OCI-LY1 (cell line): ENCODE measurements at regions not wholly inside any gene's neighbourhood (a gene's known extent, or its start where the extent isn't known, plus 50 kb on each side); places are given as distances from the start of the nearest gene placed in this dataset.

Experiments used
- H2AFZ ChIP-seq: fragments of 200-600 bp; sonication (generic), shearing (Covaris generic); 2 replicates; pipeline ENCODE4 v1.6.0; 2014; ENCODE audit warnings: antibody characterized with exemption, mild to moderate bottlenecking, low read length
- H3F3A ChIP-seq: fragments of 200-600 bp; sonication (generic), shearing (Covaris generic); 2 replicates; pipeline ENCODE4 v1.6.0; 2014; ENCODE audit warnings: mild to moderate bottlenecking, antibody characterized with exemption, low read length, moderate library complexity; ENCODE audit not compliant: insufficient read depth
- H3K27ac ChIP-seq: fragments of 200-600 bp; sonication (generic); 2 replicates; pipeline ENCODE4 v1.5.1; 2014; ENCODE audit warnings: low read length, mixed run types, mild to moderate bottlenecking, low read depth; ENCODE audit not compliant: poor library complexity, severe bottlenecking
- H3K27me3 ChIP-seq: fragments of 200-600 bp; sonication (generic); 2 replicates; pipeline ENCODE4 v1.6.0; 2014; ENCODE audit warnings: antibody characterized with exemption, mild to moderate bottlenecking, low read length, moderate library complexity; ENCODE audit not compliant: insufficient read depth
- H3K36me3 ChIP-seq: fragments of 200-600 bp; sonication (generic); 2 replicates; pipeline ENCODE4 v1.6.1; 2014; ENCODE audit warnings: mild to moderate bottlenecking, antibody characterized with exemption, low read length, moderate library complexity, mixed read lengths; ENCODE audit not compliant: insufficient read depth
- H3K4me1 ChIP-seq: fragments of 200-600 bp; sonication (generic); 2 replicates; pipeline ENCODE4 v1.5.1; 2014; ENCODE audit warnings: mild to moderate bottlenecking, low read length, moderate library complexity; ENCODE audit not compliant: insufficient read depth, severe bottlenecking
- H3K4me2 ChIP-seq: fragments of 200-600 bp; sonication (generic), shearing (Covaris generic); 2 replicates; pipeline ENCODE4 v1.6.1; 2014; ENCODE audit warnings: low read length
- H3K4me3 ChIP-seq: fragments of 200-600 bp; sonication (generic); 2 replicates; pipeline ENCODE4 v1.5.1; 2014; ENCODE audit warnings: low read length, low read depth, mild to moderate bottlenecking, mixed read lengths; ENCODE audit not compliant: poor library complexity, severe bottlenecking
- H3K79me2 ChIP-seq: fragments of 200-600 bp; shearing (Covaris generic); 2 replicates; pipeline ENCODE4 v1.6.1; 2016; ENCODE audit warnings: mixed run types, low read length, mixed read lengths; ENCODE audit not compliant: insufficient read depth
- H3K9ac ChIP-seq: fragments of 200-600 bp; sonication (generic), shearing (Covaris generic); 2 replicates; pipeline ENCODE4 v1.6.1; 2014; ENCODE audit warnings: mild to moderate bottlenecking, low read length, mixed read lengths
- H3K9me2 ChIP-seq: fragments of 200-600 bp; sonication (generic), shearing (Covaris generic); 2 replicates; pipeline ENCODE4 v1.6.1; 2014; ENCODE audit warnings: low read depth, mild to moderate bottlenecking, low read length, mixed read lengths
- H3K9me3 ChIP-seq: fragments of 200-600 bp; shearing (Covaris generic); 2 replicates; pipeline ENCODE4 v1.6.1; 2014; ENCODE audit warnings: low read length, mixed read lengths
- H4K20me1 ChIP-seq: fragments of 200-600 bp; sonication (generic), shearing (Covaris generic); 2 replicates; pipeline ENCODE4 v1.6.0; 2016; ENCODE audit warnings: mild to moderate bottlenecking, low read length; ENCODE audit not compliant: insufficient read depth
- CTCF ChIP-seq: fragments of 200-600 bp; sonication (generic), shearing (Covaris generic); IDR thresholded peaks from 2 replicates; pipeline ENCODE4 v1.5.1; 2017; ENCODE audit warnings: mild to moderate bottlenecking, antibody characterized with exemption, low read length, moderate library complexity, mixed read lengths
- EZH2 ChIP-seq: fragments of 200-600 bp; sonication (generic), shearing (Covaris generic); IDR thresholded peaks from 2 replicates; pipeline ENCODE4 v1.8.0; 2017; ENCODE audit warnings: borderline replicate concordance, mixed run types, mild to moderate bottlenecking, antibody characterized with exemption, low read length, moderate library complexity, mixed read lengths

- Histone ChIP-seq H3K9ac (no peak overlapping the region), H3K9me2 (no peaks in the 10 kb centered on the region), H3K4me2 (no peak overlapping the region), H3K79me2 (no peaks in the 10 kb centered on the region), H3K4me3 (no peak overlapping the region), H4K20me1 (no peaks in the 10 kb centered on the region), H2AFZ (no peak overlapping the region), H3K27ac (no peak overlapping the region), H3F3A (no peaks in the 10 kb centered on the region), H3K4me1 (no peaks in the 10 kb centered on the region), H3K36me3 (no peaks in the 10 kb centered on the region), H3K9me3 (no peaks in the 10 kb centered on the region), H3K27me3 (no peaks in the 10 kb centered on the region)
- TF ChIP-seq CTCF: no peak
- no peak for TF ChIP-seq EZH2
These were observed 181.5 kb downstream of the KIF18A start for GRCh38 chr11:27926486-27926885.

- H3K27me3 ChIP-seq: no peaks in the 10 kb centered on the region
- H3K79me2 ChIP-seq: no peaks in the 10 kb centered on the region
- no peaks in the 10 kb centered on the region for H4K20me1 ChIP-seq
- no peaks in the 10 kb centered on the region for H3F3A ChIP-seq
- no peak for TF ChIP-seq EZH2
- TF ChIP-seq CTCF: no peak
- no peak overlapping the region for H3K4me2 ChIP-seq
- no peak overlapping the region for H3K4me3 ChIP-seq
- no peaks in the 10 kb centered on the region for H3K4me1 ChIP-seq
- no peak overlapping the region for H3K9ac ChIP-seq
- H3K9me2 ChIP-seq: no peaks in the 10 kb centered on the region
- H3K9me3 ChIP-seq: no peaks in the 10 kb centered on the region
- no peak overlapping the region for H3K27ac ChIP-seq
- H2AFZ ChIP-seq: no peak overlapping the region
- no peaks in the 10 kb centered on the region for H3K36me3 ChIP-seq
These were observed 186.5 kb downstream of the KIF18A start for GRCh38 chr11:27921472-27921871.

- no peaks in the 10 kb centered on the region for H3K9me2 ChIP-seq
- no peaks in the 10 kb centered on the region for H4K20me1 ChIP-seq
- H3F3A ChIP-seq: no peaks in the 10 kb centered on the region
- no peak overlapping the region for H2AFZ ChIP-seq
- no peaks in the 10 kb centered on the region for H3K79me2 ChIP-seq
- no peak overlapping the region for H3K4me2 ChIP-seq
- H3K4me1 ChIP-seq: no peaks in the 10 kb centered on the region
- H3K4me3 ChIP-seq: no peak overlapping the region
- TF ChIP-seq CTCF (no peak), EZH2 (no peak)
- H3K27ac ChIP-seq: no peak overlapping the region
- H3K9me3 ChIP-seq: no peaks in the 10 kb centered on the region
- no peaks in the 10 kb centered on the region for H3K27me3 ChIP-seq
- no peaks in the 10 kb centered on the region for H3K36me3 ChIP-seq
- no peak overlapping the region for H3K9ac ChIP-seq
These were observed 191.3 kb downstream of the KIF18A start for GRCh38 chr11:27916541-27917100.
